GM19438 (cell line): ENCODE measurements at regions not wholly inside any gene's neighbourhood (a gene's known extent, or its start where the extent isn't known, plus 50 kb on each side); places are given as distances from the start of the nearest gene placed in this dataset.

ENCODE experiments used
- ATAC-seq: cut with Tn5 transposase; IDR thresholded peaks from one replicate; pipeline ENCODE4 v1.9.1; 2021; ENCODE audit warnings: low read depth; ENCODE audit not compliant: unreplicated experiment

DNA sequence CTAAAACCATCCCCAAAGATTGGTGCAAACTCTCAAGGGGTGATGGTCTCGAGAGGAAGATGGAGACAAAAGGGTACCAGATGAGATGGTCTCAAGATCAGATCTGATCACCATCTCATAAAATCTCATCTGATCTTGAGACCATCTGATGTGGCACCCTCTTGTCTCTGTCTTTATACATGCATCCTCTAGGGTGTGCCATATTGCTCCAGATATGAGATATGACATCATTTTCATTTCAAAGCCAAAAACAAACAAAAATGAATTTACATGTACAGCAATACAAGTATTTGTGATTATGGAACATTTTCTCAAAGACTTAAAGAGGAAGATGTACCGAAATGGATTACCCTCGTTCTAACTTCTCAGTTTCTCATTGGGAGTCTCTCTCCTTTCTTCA is 787.2 kb downstream of the GALC start:
- no peak for ATAC-seq

DNA sequence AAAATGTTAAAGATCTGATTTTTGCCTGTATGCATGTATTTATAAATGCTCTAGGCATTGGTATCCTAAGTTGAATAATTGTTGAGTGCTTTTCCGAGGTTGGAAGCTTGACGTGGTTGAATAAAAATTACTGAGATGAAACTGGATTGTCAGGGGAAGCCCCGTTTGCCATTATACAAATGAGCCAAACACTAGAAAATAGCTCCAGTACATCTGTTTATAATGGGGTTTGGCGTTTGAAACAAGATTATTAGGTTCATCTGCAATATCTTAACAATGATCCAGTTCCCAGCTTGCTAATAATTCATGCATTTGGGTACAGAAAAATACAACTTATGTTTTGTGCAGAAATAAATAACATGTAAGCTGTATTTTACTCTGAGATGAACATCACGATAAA is 789.6 kb downstream of the GALC start:
- ATAC-seq: no peak

DNA sequence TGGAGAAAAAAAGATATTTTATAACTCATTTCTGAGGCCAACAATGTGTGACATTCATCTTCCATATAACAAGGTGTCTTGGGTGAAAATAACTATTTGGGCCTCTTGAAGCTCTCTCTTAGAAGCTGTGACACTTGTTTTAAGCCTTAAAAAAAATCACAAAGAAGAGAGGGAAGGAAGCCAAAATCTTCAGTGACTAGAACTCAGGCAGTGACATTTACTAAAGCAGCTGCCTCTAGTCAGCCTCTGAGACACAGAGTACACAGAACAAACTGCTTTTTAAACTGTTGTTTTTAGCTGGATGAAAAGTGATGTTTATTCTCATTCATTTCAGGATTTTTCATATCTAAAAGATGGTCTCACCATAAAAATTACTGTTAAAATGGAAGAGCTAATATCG is 793.6 kb downstream of the GALC start:
- no peak for ATAC-seq

DNA sequence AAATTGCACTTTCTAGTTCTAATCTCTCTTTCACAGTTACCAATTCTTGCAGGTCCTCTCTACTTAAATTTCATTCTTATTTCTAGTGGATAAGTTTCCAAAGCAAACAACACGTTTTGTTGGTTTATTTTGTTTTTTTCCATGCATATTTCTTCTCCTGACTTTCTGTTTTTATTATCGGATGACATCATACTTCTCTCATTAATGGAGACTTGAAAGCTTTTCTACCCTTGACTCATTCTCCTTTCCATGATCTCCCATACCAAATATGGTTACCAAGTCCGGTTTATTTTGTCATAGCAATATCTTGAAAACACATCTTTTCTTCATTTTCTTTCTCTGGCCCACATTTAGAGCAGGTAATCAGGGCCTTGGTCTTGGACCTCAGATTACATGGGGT is 796.5 kb downstream of the GALC start:
- no peak for ATAC-seq

DNA sequence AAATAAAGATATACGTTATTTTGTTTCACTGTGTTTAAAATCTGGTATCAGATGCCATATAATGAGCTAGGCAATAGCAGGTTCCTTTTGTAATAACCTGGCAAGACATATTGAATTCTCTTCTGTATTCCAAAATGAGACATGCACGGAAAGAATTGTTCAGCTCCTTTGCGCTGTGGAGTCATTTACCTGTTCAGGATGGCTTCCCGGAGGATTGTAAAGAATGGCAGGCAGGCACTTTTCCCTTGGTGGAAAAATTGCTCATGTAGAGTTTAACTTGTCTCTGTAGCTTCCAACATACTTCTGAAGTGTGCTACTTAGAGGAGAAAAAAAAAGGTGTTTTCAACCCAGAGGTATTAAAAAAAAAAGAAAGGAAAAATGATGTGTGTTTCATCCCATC is 805.2 kb downstream of the GALC start:
- no peak for ATAC-seq

DNA sequence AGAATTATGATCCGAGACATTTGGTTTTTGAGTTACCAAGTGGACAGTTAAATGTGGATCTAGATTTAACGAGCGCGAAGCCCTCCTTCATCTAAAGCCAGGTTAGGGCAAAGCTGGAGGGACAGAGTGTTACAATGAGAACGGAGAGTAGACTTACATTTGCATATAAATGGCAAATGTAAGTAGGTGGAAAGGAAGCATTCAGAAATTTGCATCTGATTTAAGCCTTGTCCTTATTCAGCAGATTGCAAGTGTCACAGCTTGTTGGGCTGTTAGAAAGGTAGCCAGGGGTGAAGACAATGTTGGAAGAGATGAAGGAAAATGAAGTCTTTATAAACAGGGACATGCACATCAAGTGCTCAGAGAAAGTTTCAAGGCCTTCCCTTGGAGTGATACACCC is 806.2 kb downstream of the GALC start:
- no peak for ATAC-seq

DNA sequence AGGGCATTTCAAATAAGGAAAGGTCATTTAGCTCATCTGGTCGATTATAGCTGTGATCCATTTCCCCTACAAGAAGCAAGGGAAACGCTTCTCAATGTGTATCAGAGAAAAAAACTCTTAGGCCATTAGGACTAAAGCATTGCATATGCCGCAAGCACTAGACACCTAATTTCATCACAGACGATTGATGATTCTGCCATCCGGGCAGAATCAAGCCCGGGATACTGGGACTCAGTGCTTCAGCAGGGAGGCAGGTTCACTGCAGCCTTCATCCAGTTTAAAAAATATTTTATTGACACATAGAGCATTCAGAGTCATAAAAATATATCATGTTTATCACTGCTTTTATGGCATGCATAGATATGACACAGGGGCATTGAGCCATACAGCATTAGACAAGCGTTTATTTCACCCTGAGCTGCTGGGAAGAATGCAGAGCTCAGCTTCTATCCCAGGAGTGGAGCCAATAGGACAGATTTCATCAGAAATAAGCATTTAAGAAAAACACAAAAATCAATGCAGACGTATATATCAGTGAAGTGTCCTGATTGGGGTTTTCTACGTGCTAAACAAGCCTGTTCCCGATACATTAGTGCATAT is 806.9 kb downstream of the GALC start:
- no peak for ATAC-seq

DNA sequence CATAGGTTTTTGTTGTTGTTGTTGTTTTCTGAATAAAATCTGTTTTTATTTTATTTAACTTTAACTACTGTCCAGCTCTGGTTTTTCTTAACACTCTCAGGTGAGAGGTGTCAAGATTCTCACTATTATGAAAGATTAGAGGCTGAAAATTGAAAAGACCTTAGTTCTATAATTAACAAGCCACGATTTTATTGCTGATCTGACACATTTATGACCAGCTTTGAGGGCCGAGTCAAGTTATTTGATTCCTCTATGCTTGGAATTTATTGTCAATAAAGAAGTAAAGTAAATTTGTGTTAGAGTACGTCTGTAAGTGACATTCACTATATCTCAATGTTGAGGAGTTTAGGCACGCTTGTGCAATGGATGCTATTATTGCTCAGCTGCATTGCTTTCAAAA is 808.8 kb downstream of the GALC start:
- no peak for ATAC-seq

DNA sequence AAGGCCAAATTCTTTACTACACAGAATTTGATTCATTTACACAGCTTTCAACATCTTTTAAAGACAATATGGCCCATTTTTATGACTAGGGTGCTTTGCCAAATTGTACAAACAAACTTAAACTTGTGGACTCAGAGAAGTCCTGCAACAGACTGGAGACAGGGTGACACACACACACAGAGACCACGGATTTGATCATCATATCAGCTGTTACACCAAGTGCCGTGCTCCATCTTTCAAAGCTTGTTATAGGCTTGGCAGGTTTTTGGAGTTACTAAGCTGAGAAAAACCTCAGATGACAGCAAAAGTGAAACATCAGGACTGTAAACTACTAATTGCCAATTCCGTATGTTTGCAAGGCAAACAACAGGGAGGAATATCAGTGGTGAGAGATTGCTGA is 811.7 kb downstream of the GALC start:
- no peak for ATAC-seq

DNA sequence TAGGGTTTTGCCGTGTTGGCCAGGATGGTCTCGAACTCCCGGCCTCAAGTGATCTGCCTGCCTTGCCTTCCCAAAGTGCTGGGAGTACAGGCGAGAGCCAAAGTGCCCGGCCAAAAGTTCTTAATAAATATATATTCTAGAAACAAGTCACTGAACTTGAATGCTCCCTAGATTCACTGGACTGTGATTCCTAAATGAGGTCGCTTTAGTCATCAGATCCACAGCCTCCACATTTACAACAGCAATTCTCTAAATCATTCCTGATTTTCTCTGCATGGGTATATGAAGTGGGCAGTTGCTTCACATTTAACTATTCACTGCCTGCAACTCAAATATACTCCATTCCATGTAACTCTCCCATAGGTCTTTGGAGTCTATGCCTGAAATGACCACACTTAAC is 813.0 kb downstream of the GALC start:
- no peak for ATAC-seq

DNA sequence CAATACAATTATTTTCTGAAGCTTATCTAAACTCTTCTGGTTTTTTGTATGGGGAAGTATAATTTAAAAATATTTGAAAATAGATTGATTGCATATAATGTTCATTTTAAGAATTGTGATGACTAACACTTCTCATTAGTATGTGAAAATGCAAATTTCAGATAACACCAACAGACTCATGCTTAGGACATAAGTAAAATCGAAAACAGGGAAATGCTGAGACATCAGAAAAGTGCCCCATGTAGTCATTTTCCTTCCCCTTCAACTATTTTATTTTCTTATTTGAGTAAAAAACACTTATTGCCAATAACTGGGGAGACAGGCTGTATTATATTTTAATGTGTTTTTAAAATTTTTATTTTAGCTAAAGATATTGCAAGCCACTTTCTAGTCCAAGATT is 814.7 kb downstream of the GALC start:
- ATAC-seq: no peak

DNA sequence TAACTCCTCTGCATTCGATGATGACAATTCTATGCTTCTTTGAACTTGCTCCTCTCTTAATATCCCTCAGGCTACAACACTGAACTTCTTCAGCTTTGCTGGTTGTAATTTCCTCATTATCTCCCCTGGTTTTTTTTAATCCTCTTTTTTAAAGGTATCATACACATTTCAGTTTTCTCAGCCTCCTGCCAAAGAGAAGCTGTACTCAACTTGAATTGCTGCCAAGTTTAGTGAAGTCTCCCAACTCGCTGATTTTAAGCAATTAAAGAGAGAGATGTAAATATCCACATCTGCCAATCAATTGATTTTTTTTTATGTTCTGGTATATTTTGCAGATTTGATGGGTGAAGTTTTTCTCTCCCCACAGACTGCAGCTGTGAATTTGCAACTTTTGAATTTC is 817.8 kb downstream of the GALC start:
- ATAC-seq: no peak

DNA sequence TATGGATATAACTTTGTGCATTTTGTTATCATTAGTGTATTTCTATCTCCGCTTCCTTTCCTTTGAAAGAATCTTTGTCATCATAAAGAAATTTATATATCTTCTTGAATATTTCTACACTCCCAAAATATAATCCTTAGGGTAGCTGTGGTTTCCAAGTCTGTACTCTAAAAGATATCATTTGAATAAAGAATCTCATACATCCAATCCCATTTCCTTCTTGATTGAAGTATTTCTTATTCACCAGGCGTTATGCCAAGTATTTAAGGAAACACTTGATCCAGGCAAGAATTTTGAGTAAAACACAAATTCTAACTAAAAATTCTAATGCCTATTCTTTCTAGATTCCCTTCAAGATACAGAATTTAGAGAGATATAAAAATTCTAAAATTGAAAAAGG is 821.8 kb downstream of the GALC start:
- no peak for ATAC-seq

DNA sequence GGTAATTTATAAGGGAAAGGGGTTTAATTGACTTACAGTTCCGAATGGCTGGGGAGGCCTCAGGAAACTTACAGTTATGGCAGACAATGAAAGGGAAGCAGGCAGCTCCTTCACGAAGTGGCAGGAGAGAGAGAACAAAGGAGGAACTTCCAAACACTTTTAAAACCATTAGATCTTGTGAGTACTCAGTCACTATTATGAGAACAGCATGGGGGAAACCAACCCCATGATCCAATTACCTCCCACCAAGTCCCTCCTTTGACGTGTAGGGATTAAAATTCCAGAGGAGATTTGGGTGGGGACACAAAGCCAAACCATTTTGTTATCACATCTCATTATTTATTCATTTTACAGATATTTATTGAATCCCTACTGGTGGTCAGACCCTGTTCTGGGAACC is 822.8 kb downstream of the GALC start:
- ATAC-seq: no peak

DNA sequence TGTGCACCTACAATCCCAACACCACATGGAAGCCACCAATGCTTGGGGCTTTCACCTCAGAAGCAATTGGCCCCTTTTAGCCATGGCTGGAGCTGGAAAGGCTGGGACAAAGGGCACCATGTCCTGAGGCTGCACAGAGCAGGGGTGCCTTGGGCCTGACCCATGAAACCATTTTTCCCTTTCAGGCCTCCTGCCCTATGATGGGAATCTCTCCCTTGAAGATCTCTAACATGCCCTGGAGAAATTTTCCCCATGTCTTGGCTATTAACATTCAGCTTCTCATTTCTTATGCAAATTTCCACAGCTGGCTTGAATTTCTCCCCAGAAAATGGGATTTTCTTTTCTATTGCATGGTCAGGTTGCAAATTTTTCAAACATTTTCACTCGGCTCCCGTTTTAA is 823.6 kb downstream of the GALC start:
- ATAC-seq: no peak

DNA sequence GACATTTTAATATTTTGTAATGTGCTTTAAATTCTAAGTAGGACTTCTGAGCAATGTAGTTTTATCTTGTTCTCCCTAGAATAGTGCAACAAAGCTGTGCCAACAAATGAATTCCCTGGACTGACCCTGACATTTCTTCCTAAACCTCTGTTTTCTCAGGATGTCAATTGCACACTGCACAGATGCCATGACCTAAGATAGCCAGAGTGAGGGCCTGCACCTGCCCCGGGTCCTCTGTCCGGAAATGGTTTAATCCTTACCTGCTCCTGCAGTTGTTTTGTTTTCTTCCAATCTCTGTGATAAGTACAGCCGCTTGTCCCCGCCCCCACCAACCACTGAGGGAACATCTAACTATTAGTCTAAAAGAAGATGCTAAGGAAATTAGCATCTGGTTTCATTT is 831.5 kb downstream of the GALC start:
- no peak for ATAC-seq

DNA sequence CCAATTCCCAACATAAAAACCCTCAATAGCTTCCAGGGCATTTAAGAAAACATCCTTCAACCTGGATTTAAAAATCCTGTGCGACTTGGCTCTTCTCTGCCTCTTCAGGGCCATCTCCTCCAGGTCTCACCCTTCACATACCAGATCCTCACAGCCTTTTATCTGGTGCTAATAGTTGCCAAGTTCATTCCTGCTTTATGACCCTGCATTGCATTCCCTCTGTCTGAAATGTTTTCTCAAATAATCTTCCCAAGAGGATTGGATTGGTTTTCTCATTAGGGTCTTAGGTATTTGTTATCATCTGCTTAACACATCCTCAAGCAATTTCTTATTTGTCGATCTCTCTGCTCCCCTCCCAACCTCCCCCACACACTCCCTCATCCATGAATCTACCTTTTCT is 832.0 kb downstream of the GALC start:
- no peak for ATAC-seq

DNA sequence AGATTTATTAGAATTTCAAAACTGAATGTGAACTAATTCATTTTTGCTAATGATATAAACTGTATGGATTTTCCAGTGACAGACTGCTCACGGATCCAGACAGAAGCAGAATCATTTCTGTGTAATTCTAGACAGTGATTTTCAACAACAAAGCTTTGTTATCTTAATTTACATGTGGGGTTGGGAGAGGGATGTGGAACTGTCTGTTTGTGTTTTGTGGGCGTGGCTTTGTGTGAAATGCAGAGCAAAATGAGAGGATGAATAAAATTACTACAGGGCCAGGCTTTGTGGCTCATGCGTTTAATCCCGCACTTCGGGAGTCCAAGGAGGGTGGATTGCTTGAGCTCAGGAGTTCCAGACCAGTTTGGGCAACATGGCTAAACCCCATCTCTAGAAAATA is 834.7 kb downstream of the GALC start:
- ATAC-seq: no peak

DNA sequence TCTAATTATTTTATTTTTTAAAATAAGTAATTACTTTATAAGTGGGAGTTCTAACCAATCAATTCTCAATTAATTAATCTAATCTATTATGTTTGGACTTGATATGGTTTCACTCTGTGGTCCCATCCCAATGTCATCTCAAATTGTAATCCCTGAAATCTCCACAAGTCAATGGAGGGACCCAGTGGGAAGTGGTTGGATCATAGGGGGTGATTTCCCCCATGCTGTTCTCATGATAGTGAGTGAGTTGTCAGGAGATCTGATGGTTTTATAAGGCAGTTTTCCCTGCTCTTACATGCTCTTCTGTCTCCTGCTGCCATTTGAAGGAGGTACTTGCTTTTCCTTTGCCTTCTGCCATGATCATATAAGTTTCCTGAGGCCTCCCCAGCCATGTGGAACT is 836.1 kb downstream of the GALC start:
- ATAC-seq: no peak

DNA sequence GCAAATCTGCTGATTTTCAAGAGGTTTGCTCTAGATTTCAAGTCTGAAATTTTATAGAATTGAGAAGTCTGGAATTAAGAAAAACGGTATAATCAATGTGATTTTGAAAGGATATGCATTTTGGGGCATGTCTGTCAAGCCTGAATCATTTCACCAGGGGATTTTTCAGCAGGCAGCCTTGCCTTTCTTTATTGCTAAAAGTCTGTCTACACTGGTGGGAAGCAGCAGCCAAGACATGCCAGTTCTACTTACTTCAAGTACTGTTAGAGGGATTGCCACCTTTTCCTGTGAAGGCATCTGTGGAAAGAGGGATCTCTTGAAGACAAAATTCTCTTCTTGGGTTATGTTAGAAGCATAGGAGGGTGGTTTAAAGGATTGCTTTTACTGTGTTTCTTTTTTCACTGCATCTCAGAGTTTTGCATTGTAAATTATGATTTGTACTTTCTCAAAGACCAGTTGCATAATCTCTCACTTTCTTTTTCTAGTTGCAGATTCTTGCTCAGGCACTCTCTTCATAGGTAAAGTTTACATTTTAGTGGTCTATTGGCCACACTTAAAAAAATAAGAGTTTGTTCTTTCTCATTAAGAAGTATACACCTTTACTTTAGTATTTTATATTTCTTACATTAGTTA is 837.0 kb downstream of the GALC start:
- ATAC-seq: no peak

DNA sequence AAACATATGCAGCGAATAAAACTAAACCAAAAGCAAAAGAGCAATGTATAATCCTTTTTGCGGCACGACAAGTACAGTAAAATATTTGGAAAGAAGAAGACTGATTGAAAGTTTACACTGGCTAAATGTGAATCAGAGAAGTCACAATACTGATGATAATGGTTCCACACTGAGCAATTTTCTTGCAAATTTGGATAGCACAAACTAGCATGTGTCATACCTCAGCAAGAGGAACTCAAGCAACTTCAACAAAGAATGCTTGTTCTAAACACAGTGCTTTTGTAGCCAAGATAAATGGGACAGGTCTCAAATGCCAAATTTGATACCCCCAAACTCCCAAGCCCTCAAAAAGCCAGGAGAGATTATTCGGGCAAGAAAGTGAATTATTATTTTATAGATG is 839.1 kb downstream of the GALC start:
- ATAC-seq: no peak

DNA sequence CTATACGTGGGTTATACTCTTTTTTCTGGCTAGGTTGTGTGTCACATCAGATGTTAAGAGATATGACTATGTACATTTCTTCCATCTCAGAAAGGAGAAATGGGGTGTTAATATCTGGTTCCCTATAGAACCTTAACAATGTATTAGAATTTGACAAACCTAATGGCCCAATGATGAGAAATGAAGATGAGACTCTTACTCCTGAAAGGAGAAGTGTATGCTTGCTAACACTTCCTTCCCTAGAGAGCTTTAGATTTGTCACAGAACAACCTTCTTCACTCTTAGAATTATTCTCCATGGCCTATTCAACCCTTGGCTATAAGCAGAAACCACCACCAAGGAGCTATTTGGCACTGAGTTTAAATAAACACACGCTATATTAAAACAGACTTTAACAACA is 839.6 kb downstream of the GALC start:
- ATAC-seq: no peak

DNA sequence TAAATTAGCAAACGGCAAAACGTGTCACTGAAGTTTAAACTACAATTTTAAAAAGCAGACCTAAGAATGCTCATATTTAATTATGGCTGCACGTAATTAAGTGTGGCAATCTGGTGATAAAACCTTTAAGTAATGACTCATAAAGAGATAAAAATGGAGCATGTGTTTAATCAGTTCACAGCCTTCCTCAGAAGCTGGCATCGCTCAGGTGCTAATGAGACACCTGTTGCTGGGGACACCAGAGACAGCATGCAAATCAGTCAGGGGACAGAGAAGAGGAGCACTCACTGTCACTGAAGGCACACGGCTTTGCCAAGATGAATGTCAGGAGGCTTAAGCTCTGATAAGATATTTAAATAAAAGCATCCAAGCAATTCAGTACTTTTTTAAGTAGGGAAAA is 840.3 kb downstream of the GALC start:
- no peak for ATAC-seq
